Fibroblast of the aortic adventitia (primary cell): ENCODE measurements at regions not wholly inside any gene's neighbourhood (a gene's known extent, or its start where the extent isn't known, plus 50 kb on each side); places are given as distances from the start of the nearest gene placed in this dataset.

Experiments
- DNase-seq: peaks from one replicate; pipeline ENCODE4 v3.0.0-alpha.2; 2010; ENCODE audit warnings: low read depth
- H3K4me3 ChIP-seq: 2 replicates; pipeline ENCODE4 v1.5.1; 2011; ENCODE audit warnings: low read depth, mild to moderate bottlenecking, control low read depth, low read length, moderate library complexity
- TF ChIP-seq, protein P1 (sequence below): IDR thresholded peaks from 2 replicates; pipeline ENCODE4 v1.5.1; 2011; ENCODE audit warnings: mild to moderate bottlenecking, low read length, control low read depth, inconsistent platforms; ENCODE audit not compliant: insufficient read depth

DNA sequence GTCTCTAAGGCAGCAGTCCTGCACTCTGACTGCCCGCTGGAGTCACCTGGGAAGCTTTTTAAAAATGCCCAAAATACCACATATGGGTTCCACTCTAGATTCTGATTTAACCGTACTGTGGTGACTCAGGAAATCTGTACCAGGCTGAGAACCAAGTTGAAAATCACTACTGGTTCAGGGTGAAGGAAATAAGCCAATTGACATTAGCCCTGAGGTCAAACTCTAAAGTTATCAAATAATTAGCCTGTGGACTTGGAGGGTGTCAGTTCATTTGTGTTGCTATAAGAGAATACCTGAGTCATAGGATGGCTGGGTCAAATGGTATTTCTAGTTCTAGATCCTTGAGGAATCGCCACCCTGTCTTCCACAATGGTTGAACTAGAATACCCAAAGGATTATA, 321.7 kb upstream of the ROPN1 start:
- TF ChIP-seq, protein P1, sequence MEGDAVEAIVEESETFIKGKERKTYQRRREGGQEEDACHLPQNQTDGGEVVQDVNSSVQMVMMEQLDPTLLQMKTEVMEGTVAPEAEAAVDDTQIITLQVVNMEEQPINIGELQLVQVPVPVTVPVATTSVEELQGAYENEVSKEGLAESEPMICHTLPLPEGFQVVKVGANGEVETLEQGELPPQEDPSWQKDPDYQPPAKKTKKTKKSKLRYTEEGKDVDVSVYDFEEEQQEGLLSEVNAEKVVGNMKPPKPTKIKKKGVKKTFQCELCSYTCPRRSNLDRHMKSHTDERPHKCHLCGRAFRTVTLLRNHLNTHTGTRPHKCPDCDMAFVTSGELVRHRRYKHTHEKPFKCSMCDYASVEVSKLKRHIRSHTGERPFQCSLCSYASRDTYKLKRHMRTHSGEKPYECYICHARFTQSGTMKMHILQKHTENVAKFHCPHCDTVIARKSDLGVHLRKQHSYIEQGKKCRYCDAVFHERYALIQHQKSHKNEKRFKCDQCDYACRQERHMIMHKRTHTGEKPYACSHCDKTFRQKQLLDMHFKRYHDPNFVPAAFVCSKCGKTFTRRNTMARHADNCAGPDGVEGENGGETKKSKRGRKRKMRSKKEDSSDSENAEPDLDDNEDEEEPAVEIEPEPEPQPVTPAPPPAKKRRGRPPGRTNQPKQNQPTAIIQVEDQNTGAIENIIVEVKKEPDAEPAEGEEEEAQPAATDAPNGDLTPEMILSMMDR = no peak
- no peak for DNase-seq

DNA sequence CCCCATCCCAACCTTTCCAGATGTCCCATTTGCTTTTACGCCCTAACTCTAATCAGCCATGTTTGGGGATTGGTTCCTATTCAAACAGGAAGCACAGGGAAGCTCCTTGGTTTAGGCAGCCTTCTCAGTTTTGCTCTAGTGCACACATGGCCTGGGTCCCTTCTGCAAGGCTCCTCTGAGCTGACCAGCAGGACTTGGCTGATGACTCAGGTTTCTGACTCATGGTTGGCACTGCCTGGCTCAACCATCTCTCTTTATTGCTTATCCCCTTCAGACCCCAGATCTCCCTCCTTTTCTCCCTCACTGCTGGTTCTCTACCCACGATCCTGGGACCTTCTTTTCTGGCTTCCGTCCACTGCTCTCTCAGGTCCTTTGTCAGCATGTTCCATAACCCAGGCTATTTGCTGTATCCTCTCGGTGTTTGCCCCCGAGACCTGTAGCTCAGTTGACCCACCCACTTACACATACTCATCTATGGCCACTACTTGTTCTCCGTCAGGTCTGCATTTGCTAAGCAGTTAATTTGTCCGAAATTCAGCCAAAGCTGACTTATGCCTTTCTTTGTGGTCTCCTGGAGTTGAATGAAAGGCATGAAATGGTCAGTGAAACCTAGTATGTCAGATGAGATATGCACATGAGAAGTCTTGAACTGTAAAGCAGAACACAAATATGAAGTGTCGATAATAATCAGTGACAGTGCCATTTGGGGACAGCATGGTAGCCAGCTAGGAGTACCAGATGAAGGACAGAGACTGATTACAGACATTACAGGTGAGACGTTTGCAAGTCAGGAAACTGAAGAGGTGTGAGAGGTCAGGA, 323.5 kb upstream of the ROPN1 start:
- TF ChIP-seq, protein P1 = no peak
- no peak overlapping the region for H3K4me3 ChIP-seq
- DNase-seq = peak; percentile 6

More for the DNA sequence above, 321.7 kb upstream of the ROPN1 start:
- no peak overlapping the region for H3K4me3 ChIP-seq

DNA sequence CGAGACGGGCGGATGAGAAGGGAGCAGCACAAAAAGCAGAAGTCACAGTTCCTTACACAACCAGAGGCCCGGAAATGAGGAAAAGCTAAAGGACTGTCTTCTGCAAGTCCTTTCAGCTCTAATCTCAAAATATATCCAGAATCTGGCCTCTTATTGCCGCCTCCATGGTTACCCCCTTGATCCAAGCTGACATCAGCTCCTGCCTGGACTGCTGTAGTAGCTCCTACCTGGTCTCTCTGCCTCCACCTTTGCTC, 324.0 kb upstream of the ROPN1 start:
- no peak overlapping the region for H3K4me3 ChIP-seq
- TF ChIP-seq, protein P1 = no peak
- DNase-seq = no peak

DNA sequence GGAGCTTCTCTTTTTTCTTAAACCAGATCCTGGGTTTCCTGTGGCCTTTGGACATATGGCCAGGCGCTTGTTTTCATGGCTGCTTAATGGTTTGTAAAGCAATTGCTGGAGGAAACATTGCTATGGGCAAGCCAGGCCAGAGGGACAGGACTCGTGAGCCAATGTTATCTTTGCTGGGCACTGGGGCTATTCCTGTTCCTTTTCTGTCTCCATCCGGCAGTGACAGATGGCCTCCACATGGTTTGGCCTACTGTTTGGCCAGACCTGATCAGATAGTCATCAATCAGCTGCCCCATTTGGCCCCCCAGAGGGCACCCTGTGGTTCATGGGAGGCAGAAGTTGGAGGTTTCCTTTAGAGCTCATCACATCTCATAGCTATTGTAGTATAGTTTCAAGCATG, 326.1 kb upstream of the ROPN1 start:
- DNase-seq = no peak
- no peak overlapping the region for H3K4me3 ChIP-seq
- TF ChIP-seq, protein P1 = no peak

DNA sequence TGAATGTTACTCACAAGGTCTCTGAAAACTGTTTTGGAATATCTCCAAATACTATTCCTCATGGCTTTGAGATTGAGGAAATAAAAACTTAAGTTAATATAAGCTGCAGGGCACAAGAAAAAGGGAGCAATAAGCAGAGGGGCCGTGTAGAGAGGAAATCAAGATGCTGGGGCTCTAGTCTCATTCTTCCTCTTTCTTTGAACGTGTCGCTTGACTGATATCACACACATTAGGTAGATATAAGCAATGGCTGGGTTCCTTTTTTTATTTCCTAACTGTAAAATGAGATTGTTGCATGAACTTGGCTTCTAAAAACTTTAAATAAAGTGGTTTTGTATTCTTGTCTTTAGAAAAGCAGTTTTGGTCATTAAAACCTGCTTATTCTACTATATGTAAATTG, 326.7 kb upstream of the ROPN1 start:
- TF ChIP-seq, protein P1 = no peak
- no peak overlapping the region for H3K4me3 ChIP-seq
- no peak for DNase-seq

DNA sequence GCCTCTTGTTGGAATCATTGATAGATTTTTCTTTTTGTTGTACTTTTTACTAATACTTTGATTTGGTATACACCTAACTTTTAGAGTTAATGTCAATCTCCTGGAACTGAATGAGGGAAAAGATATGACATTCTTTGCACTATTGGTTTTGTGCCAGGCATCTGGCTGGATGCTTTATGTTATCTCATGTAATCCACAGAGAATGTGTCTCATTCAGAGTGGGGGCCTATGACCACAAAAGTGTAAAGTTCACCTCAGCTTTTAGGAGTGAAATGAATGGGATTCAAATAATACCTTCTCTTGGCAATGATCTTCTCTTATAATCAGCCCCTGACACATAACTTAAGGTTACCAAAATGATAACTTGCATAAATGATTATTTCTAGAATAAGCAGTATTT, 329.1 kb upstream of the ROPN1 start:
- DNase-seq = no peak
- no peak overlapping the region for H3K4me3 ChIP-seq
- TF ChIP-seq, protein P1 = no peak
